ENCODE measurements at regions not wholly inside any gene's neighbourhood (a gene's known extent, or its start where the extent isn't known, plus 50 kb on each side); places are given as distances from the start of the nearest gene placed in this dataset.

DNA sequence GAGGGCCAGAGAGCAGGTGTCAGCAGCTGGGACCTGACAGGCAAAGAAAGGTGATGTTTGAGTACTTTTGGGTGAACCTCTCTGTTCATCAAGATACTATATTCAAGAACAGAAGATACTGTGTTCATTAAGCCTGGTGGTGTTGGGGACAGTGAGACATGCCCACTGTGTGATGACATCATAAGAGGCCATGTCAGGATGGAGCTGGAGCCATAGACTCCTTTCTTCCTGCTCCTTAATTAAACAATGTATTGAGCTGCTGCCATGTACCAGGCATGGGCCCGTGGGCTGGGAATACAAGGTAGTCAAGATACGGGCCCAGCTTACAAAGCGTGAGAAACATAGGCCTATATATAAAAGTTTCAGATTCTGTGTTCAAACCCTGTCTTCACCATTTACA lies 435.4 kb downstream of the RPS6KC1 start:
- ATAC-seq (no peak), DNase-seq (ENCODE audit: low read depth, low spot score) (no peak)
- no peaks in the 10 kb centered on the region for H3K36me3 ChIP-seq (ENCODE audit: control insufficient read depth, insufficient read depth, low read length)
- TF ChIP-seq, protein P1, sequence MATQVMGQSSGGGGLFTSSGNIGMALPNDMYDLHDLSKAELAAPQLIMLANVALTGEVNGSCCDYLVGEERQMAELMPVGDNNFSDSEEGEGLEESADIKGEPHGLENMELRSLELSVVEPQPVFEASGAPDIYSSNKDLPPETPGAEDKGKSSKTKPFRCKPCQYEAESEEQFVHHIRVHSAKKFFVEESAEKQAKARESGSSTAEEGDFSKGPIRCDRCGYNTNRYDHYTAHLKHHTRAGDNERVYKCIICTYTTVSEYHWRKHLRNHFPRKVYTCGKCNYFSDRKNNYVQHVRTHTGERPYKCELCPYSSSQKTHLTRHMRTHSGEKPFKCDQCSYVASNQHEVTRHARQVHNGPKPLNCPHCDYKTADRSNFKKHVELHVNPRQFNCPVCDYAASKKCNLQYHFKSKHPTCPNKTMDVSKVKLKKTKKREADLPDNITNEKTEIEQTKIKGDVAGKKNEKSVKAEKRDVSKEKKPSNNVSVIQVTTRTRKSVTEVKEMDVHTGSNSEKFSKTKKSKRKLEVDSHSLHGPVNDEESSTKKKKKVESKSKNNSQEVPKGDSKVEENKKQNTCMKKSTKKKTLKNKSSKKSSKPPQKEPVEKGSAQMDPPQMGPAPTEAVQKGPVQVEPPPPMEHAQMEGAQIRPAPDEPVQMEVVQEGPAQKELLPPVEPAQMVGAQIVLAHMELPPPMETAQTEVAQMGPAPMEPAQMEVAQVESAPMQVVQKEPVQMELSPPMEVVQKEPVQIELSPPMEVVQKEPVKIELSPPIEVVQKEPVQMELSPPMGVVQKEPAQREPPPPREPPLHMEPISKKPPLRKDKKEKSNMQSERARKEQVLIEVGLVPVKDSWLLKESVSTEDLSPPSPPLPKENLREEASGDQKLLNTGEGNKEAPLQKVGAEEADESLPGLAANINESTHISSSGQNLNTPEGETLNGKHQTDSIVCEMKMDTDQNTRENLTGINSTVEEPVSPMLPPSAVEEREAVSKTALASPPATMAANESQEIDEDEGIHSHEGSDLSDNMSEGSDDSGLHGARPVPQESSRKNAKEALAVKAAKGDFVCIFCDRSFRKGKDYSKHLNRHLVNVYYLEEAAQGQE (IDR thresholded peaks at IDR 0.05; ENCODE audit: insufficient read depth in 1 of 2, low read depth in 2 of 2, low read length in 1 of 2), result no peak
- no peak for TF ChIP-seq TCF7L2 (IDR thresholded peaks at IDR 0.05; ENCODE audit: low read depth, low read length)
- 0 out of 2 replicates have a peak, but pooled peaks cover 2% of the 10 kb centered on the region for H3K27me3 ChIP-seq (ENCODE audit: control insufficient read depth, insufficient read depth, low read length)
- intact Hi-C loops (cut with micrococcal nuclease; ENCODE audit: unreplicated experiment), result no loop called here
- in situ Hi-C loops (cut with HindIII; ENCODE audit: low pct_unique_long_range_greater_than_20kb, low sequenced_read_pairs), result no loop called here
- H3K27ac ChIP-seq (ENCODE audit: low read length), result no peak overlapping the region
- no peaks in the 10 kb centered on the region for H3K4me1 ChIP-seq (ENCODE audit: control insufficient read depth, insufficient read depth, low read length)
- CTCF ChIA-PET, result no interaction called here
- no peaks in the 10 kb centered on the region for H3K9me3 ChIP-seq (ENCODE audit: control insufficient read depth, insufficient read depth, low read depth, low read length)
- POLR2A ChIA-PET, result no interaction called here
- H3K4me3 ChIP-seq (ENCODE audit: low read depth in 2 of 2, low read length in 2 of 2), result no peak overlapping the region
- BruUV-seq (replicated peaks), result no TSS peak

DNA sequence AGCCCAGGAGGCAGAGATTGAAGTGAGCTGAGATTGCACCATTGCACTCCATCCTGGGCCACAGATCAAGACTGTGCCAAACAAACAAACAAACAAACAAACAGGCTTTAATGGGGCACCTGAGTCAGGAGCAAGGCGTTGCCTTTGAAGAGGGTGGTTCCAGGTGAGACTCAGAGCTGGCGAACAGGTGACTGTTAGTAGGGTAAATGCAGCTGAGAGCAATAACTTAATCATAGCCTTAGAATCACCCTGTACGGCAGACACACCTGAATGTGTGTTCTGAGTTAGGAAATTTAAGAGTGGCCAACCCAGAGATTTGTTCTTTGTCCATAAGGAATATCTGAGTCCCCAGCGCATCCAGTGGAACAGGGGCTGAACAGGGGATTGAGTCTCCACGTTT lies 440.4 kb downstream of the RPS6KC1 start:
- TF ChIP-seq POLR2AphosphoS5 (IDR thresholded peaks at IDR 0.05; ENCODE audit: low read depth, low read length), result no peak
- TF ChIP-seq SIN3A (IDR thresholded peaks at IDR 0.05; ENCODE audit: borderline replicate concordance, insufficient read depth, low read depth, low read length), result no peak
- TF ChIP-seq, protein P1 (IDR thresholded peaks at IDR 0.05; ENCODE audit: insufficient read depth in 1 of 2, low read depth in 2 of 2, low read length in 1 of 2), result no peak
- TF ChIP-seq, protein P2, sequence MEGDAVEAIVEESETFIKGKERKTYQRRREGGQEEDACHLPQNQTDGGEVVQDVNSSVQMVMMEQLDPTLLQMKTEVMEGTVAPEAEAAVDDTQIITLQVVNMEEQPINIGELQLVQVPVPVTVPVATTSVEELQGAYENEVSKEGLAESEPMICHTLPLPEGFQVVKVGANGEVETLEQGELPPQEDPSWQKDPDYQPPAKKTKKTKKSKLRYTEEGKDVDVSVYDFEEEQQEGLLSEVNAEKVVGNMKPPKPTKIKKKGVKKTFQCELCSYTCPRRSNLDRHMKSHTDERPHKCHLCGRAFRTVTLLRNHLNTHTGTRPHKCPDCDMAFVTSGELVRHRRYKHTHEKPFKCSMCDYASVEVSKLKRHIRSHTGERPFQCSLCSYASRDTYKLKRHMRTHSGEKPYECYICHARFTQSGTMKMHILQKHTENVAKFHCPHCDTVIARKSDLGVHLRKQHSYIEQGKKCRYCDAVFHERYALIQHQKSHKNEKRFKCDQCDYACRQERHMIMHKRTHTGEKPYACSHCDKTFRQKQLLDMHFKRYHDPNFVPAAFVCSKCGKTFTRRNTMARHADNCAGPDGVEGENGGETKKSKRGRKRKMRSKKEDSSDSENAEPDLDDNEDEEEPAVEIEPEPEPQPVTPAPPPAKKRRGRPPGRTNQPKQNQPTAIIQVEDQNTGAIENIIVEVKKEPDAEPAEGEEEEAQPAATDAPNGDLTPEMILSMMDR (IDR thresholded peaks at IDR 0.05), result no peak
- TF ChIP-seq TCF7L2 (IDR thresholded peaks at IDR 0.05; ENCODE audit: low read depth, low read length), result no peak
- ATAC-seq, result no peak

More for the DNA sequence above, 440.4 kb downstream of the RPS6KC1 start:
- in situ Hi-C loops (cut with HindIII; ENCODE audit: low pct_unique_long_range_greater_than_20kb, low sequenced_read_pairs), result no loop called here
- intact Hi-C loops (cut with micrococcal nuclease; ENCODE audit: unreplicated experiment), result no loop called here
- POLR2A ChIA-PET, result no interaction called here
- BruUV-seq (replicated peaks), result no TSS peak
- no peak for DNase-seq (ENCODE audit: low read depth, low spot score)
- H3K27me3 ChIP-seq (ENCODE audit: control insufficient read depth, insufficient read depth, low read length), result 0 out of 2 replicates have a peak, but pooled peaks cover 4% of the 10 kb centered on the region
- no peaks in the 10 kb centered on the region for H3K4me1 ChIP-seq (ENCODE audit: control insufficient read depth, insufficient read depth, low read length)
- no peaks in the 10 kb centered on the region for H3K36me3 ChIP-seq (ENCODE audit: control insufficient read depth, insufficient read depth, low read length)
- no peak overlapping the region for H3K4me3 ChIP-seq (ENCODE audit: low read depth in 2 of 2, low read length in 2 of 2)
- no peak overlapping the region for H3K27ac ChIP-seq (ENCODE audit: low read length)
- CTCF ChIA-PET, result no interaction called here
- H3K9me3 ChIP-seq (ENCODE audit: control insufficient read depth, insufficient read depth, low read depth, low read length), result no peaks in the 10 kb centered on the region

All from Panc1 (cell line).